ENCODE measurements at regions not wholly inside any gene's neighbourhood (a gene's known extent, or its start where the extent isn't known, plus 50 kb on each side); places are given as distances from the start of the nearest gene placed in this dataset.

GRCh38 chr9:82369251-82369945 lies 380.8 kb downstream of the SPATA31D1 start:
- DNase-seq (ENCODE audit: low spot score): no peak
- TF ChIP-seq, protein P1, sequence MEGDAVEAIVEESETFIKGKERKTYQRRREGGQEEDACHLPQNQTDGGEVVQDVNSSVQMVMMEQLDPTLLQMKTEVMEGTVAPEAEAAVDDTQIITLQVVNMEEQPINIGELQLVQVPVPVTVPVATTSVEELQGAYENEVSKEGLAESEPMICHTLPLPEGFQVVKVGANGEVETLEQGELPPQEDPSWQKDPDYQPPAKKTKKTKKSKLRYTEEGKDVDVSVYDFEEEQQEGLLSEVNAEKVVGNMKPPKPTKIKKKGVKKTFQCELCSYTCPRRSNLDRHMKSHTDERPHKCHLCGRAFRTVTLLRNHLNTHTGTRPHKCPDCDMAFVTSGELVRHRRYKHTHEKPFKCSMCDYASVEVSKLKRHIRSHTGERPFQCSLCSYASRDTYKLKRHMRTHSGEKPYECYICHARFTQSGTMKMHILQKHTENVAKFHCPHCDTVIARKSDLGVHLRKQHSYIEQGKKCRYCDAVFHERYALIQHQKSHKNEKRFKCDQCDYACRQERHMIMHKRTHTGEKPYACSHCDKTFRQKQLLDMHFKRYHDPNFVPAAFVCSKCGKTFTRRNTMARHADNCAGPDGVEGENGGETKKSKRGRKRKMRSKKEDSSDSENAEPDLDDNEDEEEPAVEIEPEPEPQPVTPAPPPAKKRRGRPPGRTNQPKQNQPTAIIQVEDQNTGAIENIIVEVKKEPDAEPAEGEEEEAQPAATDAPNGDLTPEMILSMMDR (IDR thresholded peaks at IDR 0.05; ENCODE audit: extremely low read depth, insufficient read depth, missing control alignments): no peak
- in situ Hi-C loops (cut with MboI; ENCODE audit: low pct_unique_long_range_greater_than_20kb, low sequenced_read_pairs, unreplicated experiment): no loop called here

DNA sequence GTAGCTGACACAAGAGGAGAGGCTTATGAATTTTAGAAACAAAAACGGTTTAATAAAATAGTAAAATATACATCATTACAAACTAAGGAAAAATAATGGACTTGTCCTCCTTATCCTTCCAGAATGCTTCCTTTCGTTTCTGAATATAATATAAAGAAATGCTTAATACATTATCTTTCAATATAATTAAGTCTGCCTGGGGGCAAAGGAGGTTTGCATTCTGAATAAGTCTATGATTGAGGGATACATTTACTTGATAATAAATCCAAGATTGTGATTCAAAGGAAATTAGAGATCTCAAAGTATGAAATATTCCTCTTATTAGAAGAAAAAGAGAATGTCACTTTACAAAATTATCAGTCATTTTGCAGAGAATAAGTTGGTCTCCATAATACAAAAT lies 386.5 kb downstream of the SPATA31D1 start:
- no peak for DNase-seq (ENCODE audit: low spot score)
- TF ChIP-seq, protein P1 (IDR thresholded peaks at IDR 0.05; ENCODE audit: extremely low read depth, insufficient read depth, missing control alignments): no peak
- in situ Hi-C loops (cut with MboI; ENCODE audit: low pct_unique_long_range_greater_than_20kb, low sequenced_read_pairs, unreplicated experiment): no loop called here

GRCh38 chr9:82376677-82377232 lies 388.2 kb downstream of the SPATA31D1 start:
- TF ChIP-seq, protein P1 (IDR thresholded peaks at IDR 0.05; ENCODE audit: extremely low read depth, insufficient read depth, missing control alignments): no peak
- no peak for DNase-seq (ENCODE audit: low spot score)
- in situ Hi-C loops (cut with MboI; ENCODE audit: low pct_unique_long_range_greater_than_20kb, low sequenced_read_pairs, unreplicated experiment): no loop called here

DNA sequence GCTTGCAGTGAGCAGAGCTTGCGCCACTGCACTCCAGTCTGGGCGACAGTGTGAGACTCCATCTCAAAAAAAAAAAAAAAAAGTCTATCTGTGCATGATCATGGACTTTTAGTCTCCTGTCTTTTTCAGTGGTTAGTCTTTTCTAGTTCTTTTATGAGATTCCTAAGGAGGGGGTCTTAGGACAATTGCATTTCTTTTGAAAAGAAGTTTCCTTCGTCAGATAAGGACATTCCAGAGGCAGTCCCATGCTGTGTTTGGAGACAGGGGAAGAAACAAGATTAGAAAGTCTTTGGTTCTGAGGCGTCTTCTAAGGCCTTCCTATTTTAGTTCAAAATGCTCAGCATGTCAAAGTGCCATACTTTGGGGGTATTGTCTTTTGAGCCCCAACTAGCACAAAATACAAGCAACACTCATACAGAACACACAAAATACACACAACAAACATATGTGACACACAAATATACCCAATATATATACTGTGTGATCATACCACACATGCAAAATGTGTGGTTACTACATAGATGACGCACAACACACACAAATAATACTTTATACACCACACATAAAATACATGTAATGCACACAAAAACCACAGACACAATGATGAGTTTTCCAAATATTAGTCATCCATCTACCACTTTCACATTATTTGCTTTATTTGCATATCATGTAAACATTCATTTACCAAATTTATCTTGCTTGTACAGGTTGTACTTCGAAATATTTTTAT lies 394.5 kb downstream of the SPATA31D1 start:
- TF ChIP-seq, protein P1 (IDR thresholded peaks at IDR 0.05; ENCODE audit: extremely low read depth, insufficient read depth, missing control alignments): no peak
- DNase-seq (ENCODE audit: low spot score): no peak
- in situ Hi-C loops (cut with MboI; ENCODE audit: low pct_unique_long_range_greater_than_20kb, low sequenced_read_pairs, unreplicated experiment): no loop called here

- TF ChIP-seq, protein P1 (IDR thresholded peaks at IDR 0.05; ENCODE audit: extremely low read depth, insufficient read depth, missing control alignments): no peak
- DNase-seq (ENCODE audit: low spot score): no peak
- in situ Hi-C loops (cut with MboI; ENCODE audit: low pct_unique_long_range_greater_than_20kb, low sequenced_read_pairs, unreplicated experiment): no loop called here
Observed at GRCh38 chr9:82385633-82386032, 397.1 kb downstream of the SPATA31D1 start.

GRCh38 chr9:82397534-82397933 lies 409.0 kb downstream of the SPATA31D1 start:
- TF ChIP-seq, protein P1 (IDR thresholded peaks at IDR 0.05; ENCODE audit: extremely low read depth, insufficient read depth, missing control alignments): no peak
- no peak for DNase-seq (ENCODE audit: low spot score)
- in situ Hi-C loops (cut with MboI; ENCODE audit: low pct_unique_long_range_greater_than_20kb, low sequenced_read_pairs, unreplicated experiment): no loop called here

Measured in GM13977 (cell line).